ENCODE measurements at regions not wholly inside any gene's neighbourhood (a gene's known extent, or its start where the extent isn't known, plus 50 kb on each side); places are given as distances from the start of the nearest gene placed in this dataset.

GRCh38 chr15:47383801-47384200 is 333.5 kb upstream of the SEMA6D start:
- TF ChIP-seq CTCF (IDR thresholded peaks at IDR 0.05; ENCODE audit: low read depth, low read length, missing input control) (no peak), GABPA (IDR thresholded peaks at IDR 0.05 in 1 of 2, conservative IDR thresholded peaks at IDR 0.05 in 1 of 2) (no peak), REST (IDR thresholded peaks at IDR 0.05) (no peak), JUND (IDR thresholded peaks at IDR 0.05) (no peak), FOXA1 (IDR thresholded peaks at IDR 0.05) (no peak)
